ENCODE measurements at regions not wholly inside any gene's neighbourhood (a gene's known extent, or its start where the extent isn't known, plus 50 kb on each side); places are given as distances from the start of the nearest gene placed in this dataset.

DNA sequence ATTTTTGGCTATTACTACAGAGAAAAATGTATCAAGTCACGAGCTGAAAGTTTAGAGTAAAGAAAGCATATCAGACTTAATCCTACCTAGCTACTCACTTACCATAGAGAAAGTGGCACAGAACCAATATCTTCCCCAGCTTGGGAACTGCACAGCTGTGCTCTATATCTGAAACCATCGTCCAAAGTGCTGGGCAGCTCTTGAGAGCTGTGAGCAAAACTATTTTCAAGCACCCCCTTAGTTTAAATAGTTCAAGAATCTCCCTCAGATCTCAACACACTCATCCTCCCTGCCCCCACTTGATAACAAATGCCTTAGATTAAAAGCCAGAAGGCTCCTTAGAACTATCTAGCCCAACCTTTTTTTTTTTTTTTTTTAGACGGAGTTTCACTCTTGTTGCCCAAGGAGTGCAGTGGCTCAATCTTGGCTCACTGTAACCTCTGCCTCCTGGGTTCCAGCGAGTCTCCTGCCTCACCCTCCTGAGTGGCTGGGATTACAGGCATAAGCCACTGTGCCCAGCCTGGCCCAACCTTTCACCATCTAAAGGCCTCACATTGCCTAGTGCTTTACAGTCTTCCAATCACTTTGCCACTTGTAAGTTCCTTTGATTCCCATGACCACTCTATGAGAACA, 94.2 kb upstream of the APC start:
- TF ChIP-seq, protein P1, sequence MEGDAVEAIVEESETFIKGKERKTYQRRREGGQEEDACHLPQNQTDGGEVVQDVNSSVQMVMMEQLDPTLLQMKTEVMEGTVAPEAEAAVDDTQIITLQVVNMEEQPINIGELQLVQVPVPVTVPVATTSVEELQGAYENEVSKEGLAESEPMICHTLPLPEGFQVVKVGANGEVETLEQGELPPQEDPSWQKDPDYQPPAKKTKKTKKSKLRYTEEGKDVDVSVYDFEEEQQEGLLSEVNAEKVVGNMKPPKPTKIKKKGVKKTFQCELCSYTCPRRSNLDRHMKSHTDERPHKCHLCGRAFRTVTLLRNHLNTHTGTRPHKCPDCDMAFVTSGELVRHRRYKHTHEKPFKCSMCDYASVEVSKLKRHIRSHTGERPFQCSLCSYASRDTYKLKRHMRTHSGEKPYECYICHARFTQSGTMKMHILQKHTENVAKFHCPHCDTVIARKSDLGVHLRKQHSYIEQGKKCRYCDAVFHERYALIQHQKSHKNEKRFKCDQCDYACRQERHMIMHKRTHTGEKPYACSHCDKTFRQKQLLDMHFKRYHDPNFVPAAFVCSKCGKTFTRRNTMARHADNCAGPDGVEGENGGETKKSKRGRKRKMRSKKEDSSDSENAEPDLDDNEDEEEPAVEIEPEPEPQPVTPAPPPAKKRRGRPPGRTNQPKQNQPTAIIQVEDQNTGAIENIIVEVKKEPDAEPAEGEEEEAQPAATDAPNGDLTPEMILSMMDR (conservative IDR thresholded peaks at IDR 0.05; ENCODE audit: low read depth) = no peak
- ChIA-PET CTCF (interaction anchor here (0.6 to 0.8 kb wide), 2 partner anchors 74 to 107 kb away, joined by 3 read pairs; no protein-coding TSS in a partner anchor), POLR2A (ENCODE audit: low non-redundant PET) (no interaction called here)
- no peak for DNase-seq (ENCODE audit: low spot score)
- no peak overlapping the region for H3K27ac ChIP-seq

DNA sequence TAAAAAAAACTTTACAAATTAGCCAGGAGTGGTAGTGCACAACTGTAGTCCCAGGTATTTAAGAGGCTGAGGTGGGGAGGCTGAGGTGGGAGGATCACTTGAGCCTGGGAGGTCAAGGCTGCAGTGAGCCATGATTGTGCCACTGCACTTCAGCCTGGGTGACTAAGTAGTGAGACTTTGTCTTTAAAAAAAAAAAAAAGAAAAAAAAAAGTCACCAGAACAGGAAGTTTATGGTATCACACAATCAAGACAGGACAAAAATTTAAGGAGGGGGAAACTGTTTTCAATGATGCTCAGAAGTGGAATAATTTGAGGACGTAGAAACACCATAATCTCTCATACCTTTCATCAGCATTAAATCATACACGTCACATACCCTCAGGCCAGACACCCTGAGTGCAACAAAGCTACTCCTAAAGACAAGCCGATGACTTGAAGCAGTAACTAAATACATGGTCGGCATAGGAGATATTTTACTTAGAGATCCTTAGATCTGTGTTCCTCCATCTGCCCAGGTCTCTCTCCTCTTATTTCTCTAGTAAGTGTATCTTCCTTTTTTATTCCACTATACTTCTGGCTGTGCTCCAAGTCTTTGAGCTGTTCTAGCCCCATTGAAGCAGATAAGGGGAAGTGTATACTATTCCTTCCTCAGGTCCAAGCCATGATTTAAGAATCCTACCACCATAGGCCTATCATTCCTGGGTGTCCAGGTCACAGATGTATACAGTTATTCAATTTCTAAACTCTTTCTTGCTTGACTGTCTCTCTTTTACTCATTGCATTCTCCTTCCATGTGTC, 91.3 kb upstream of the APC start:
- POLR2A ChIA-PET (ENCODE audit: low non-redundant PET) = no interaction called here
- no peak for DNase-seq (ENCODE audit: low spot score)
- no peak overlapping the region for H3K27ac ChIP-seq
- TF ChIP-seq, protein P1 (conservative IDR thresholded peaks at IDR 0.05; ENCODE audit: low read depth) = no peak
- CTCF ChIA-PET = interaction anchor here (0.6 kb wide), 1 partner anchor 45 kb away, joined by 3 read pairs; no protein-coding TSS in a partner anchor

DNA sequence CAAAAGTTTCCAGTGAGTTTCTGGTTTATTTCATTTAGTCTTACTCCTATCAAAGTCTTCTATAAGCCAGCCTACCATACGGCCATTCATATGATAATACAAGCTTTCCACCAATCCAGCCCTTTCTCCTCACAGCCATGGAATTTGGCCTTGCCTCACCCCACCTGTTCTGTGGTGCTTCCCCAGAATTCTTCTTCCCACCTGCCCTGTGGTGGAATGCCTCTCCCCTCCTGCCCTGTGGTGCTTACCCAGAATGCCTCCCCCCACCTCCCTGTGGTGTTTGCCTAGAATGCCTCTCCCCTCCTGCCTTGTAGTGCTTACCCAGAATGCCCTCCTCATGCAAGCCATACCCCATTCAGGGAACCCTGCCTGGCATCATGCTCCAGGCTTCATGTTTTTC, 90.3 kb upstream of the APC start:
- DNase-seq (ENCODE audit: low spot score) = no peak
- CTCF ChIA-PET = interaction anchor here (0.6 kb wide), 1 partner anchor 190 kb away, joined by 3 read pairs; no protein-coding TSS in a partner anchor
- H3K27ac ChIP-seq = no peak overlapping the region
- TF ChIP-seq, protein P1 (conservative IDR thresholded peaks at IDR 0.05; ENCODE audit: low read depth) = no peak
- POLR2A ChIA-PET (ENCODE audit: low non-redundant PET) = no interaction called here

DNA sequence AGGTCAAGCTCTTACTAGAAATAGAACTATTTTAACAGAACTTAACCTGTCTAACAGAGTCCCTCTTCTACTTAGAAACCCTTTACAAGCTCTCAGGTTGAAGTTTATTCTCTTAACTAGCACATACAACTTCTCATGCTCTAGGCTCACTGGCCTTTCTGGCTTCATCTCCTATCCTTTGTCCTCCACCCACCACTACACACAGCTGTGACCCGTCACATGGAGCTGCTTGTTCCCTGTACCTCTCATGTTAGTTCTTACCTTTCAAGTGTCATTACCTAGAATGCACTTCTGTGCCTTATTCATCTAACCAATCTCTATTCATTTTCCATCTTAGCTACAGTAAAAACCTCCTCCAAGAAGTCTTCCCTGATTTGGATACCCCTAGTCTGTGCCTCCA, 89.4 kb upstream of the APC start:
- TF ChIP-seq, protein P1 (conservative IDR thresholded peaks at IDR 0.05; ENCODE audit: low read depth) = no peak
- DNase-seq (ENCODE audit: low spot score) = no peak
- H3K27ac ChIP-seq = no peak overlapping the region
- ChIA-PET CTCF (interaction anchor here (0.6 to 0.9 kb wide), 2 partner anchors 16 to 191 kb away, joined by 3 to 4 read pairs; no protein-coding TSS in a partner anchor), POLR2A (ENCODE audit: low non-redundant PET) (no interaction called here)

DNA sequence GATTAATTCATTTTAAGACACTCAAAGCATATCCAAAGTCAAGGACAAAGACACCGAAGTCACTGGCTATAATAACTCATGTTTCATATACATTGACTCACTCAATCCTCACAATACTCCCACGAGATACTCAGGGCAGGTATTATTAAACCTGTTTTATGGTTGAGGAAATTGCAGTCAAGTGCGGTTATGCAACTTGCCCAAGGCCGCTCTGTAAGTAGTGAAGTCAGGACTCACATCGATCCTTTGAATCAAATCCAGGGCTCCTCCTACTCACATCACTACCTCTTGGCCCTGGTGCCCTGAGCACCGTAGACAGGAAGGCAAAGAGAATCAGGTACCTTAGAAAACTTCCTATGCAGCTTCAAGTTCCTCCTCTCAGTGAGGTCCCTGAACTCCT, 87.8 kb upstream of the APC start:
- H3K27ac ChIP-seq = no peak overlapping the region
- ChIA-PET POLR2A (ENCODE audit: low non-redundant PET) (no interaction called here), CTCF (interaction anchor here (0.6 kb wide), 1 partner anchor 979 kb away, joined by 3 read pairs; no protein-coding TSS in a partner anchor)
- DNase-seq (ENCODE audit: low spot score) = peak; percentile 80
- TF ChIP-seq, protein P1 (conservative IDR thresholded peaks at IDR 0.05; ENCODE audit: low read depth) = no peak

DNA sequence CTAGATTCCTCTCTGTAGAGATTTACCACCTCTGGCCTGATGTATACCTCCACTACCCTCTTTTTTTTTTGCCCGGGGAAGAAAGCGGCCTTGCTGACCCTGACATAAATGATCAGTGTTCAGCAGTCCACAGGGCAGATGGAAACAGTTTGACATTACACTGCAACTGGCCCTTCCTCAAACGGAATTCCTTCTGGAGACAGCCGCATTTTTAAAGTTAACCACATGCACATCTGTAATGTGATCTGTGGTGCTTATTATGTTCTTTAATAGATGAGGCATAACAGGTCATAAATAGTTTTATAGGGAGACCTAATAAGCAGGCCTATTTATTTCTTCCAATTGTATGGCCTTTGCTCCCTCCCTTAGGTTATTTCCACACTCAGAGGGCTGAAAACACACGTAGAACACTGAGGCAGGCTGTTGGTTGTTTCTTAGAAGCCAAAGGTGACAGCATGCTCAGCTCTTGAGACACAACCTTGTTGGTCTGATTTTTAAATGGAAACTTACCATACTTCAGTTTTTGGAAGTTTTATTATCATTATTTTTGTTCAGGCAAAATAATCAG, 84.0 kb upstream of the APC start:
- ChIA-PET CTCF (no interaction called here), POLR2A (ENCODE audit: low non-redundant PET) (no interaction called here)
- no peak overlapping the region for H3K27ac ChIP-seq
- DNase-seq (ENCODE audit: low spot score) = no peak
- TF ChIP-seq, protein P1 (conservative IDR thresholded peaks at IDR 0.05; ENCODE audit: low read depth) = no peak

Data from RWPE1 (cell line).